Natural killer cell (primary cell): ENCODE measurements at regions not wholly inside any gene's neighbourhood (a gene's known extent, or its start where the extent isn't known, plus 50 kb on each side); places are given as distances from the start of the nearest gene placed in this dataset.
"Not testable (repeated sequence)": the region's sequence is repeated elsewhere in the genome, so short reads cannot be mapped to it uniquely, and the experiment has no call there.

Experiments used
- ATAC-seq, 3 donors: fragments of 150-1000 bp in 2 of 3; fragments of 200-7000 bp in 1 of 3; cut with Tn5 transposase; 1 replicate in 1 of 3; 2 replicates in 2 of 3; pipeline ENCODE4 v1.10.0; 2021; ENCODE audit warnings: mild to moderate bottlenecking in 2 of 3, moderate library complexity in 2 of 3
- DNase-seq, 2 donors: peaks; one replicate each; pipeline versions ENCODE4 v3.0.0 to v3.0.0-alpha.2; 2013 to 2021; ENCODE audit warnings: mixed read lengths in 1 of 2
- H3K27ac ChIP-seq: one replicate; pipeline ENCODE4 v1.5.1; 2013; ENCODE audit warnings: mild to moderate bottlenecking, low read length
- H3K27me3 ChIP-seq: one replicate; pipeline ENCODE4 v1.6.1; 2013; ENCODE audit warnings: low read length; ENCODE audit not compliant: control insufficient read depth, insufficient read depth
- H3K36me3 ChIP-seq: one replicate; pipeline ENCODE4 v1.6.1; 2013; ENCODE audit warnings: low read length; ENCODE audit not compliant: control insufficient read depth, insufficient read depth
- H3K4me1 ChIP-seq: one replicate; pipeline ENCODE4 v1.6.1; 2013; ENCODE audit warnings: low read length; ENCODE audit not compliant: control insufficient read depth, insufficient read depth
- H3K4me3 ChIP-seq: one replicate; pipeline ENCODE4 v1.5.1; 2013; ENCODE audit warnings: low read length
- H3K9me3 ChIP-seq: one replicate; pipeline ENCODE4 v1.6.1; 2013; ENCODE audit warnings: low read length; ENCODE audit not compliant: control insufficient read depth, insufficient read depth
- H3K27ac Mint-ChIP-seq, 2 donors: one replicate each; pipeline ENCODE4 v1.8.0; 2022; ENCODE audit warnings: mild to moderate bottlenecking in 2 of 2, mixed read lengths in 2 of 2, moderate library complexity in 1 of 2
- H3K27me3 Mint-ChIP-seq, 2 donors: one replicate each; pipeline ENCODE4 v1.8.0; 2022; ENCODE audit warnings: low read depth in 2 of 2, mixed read lengths in 2 of 2
- H3K36me3 Mint-ChIP-seq: one replicate; pipeline ENCODE4 v1.8.0; 2022; ENCODE audit warnings: mixed read lengths
- H3K4me1 Mint-ChIP-seq, 2 donors: one replicate each; pipeline ENCODE4 v1.8.0; 2022; ENCODE audit warnings: mixed read lengths in 2 of 2
- H3K4me3 Mint-ChIP-seq: one replicate; pipeline ENCODE4 v1.8.0; 2022; ENCODE audit warnings: mild to moderate bottlenecking, moderate library complexity, mixed read lengths
- H3K9me3 Mint-ChIP-seq, 2 donors: one replicate each; pipeline ENCODE4 v1.8.0; 2022; ENCODE audit warnings: mixed read lengths in 2 of 2
- CTCF ChIP-seq: fragments of 200-600 bp; IDR thresholded peaks from one replicate; pipeline ENCODE4 v1.8.0; 2022; ENCODE audit warnings: antibody characterized with exemption
- WGBS: methylation state at CpG from one replicate; pipeline ENCODE4 v1.1.7; 2013; ENCODE audit warnings: missing lambda C conversion rate; ENCODE audit not compliant: insufficient coverage; 5-methylcytosine and 5-hydroxymethylcytosine counted together
- intact Hi-C: fragments of 100-400 bp; cut with micrococcal nuclease; formaldehyde crosslinking; loops from one replicate; pipeline ENCODE4 v1.14.2; 2022

- TF ChIP-seq CTCF = no peak
- H3K4me1 Mint-ChIP-seq = no peaks in the 10 kb centered on the region
- no peak for ATAC-seq
- Histone ChIP-seq H3K36me3 (no peaks in the 10 kb centered on the region), H3K4me1 (no peaks in the 10 kb centered on the region), H3K27me3 (no peaks in the 10 kb centered on the region), H3K4me3 (no peak overlapping the region), H3K27ac (no peak overlapping the region), H3K9me3 (no peaks in the 10 kb centered on the region)
- peaks cover 10 to 11% of the 10 kb centered on the region in 2 donors for H3K9me3 Mint-ChIP-seq
- no peaks in the 10 kb centered on the region for H3K27me3 Mint-ChIP-seq
- intact Hi-C loops = no loop called here
- no peaks in the 10 kb centered on the region for H3K36me3 Mint-ChIP-seq
- H3K27ac Mint-ChIP-seq = no peak overlapping the region
- no peak overlapping the region for H3K4me3 Mint-ChIP-seq
- 91% methylated on average over 7 of the region's 7 CpGs for WGBS
- no peak for DNase-seq
These were observed 221.0 kb downstream of the FRK start for GRCh38 chr6:115839583-115840181.

- H3K27me3 ChIP-seq = no peaks in the 10 kb centered on the region
- no peaks in the 10 kb centered on the region for H3K4me1 Mint-ChIP-seq
- TF ChIP-seq CTCF = no peak
- peaks cover 7 to 10% of the 10 kb centered on the region in 2 donors for H3K9me3 Mint-ChIP-seq
- no peaks in the 10 kb centered on the region for H3K36me3 Mint-ChIP-seq
- H3K4me1 ChIP-seq = no peaks in the 10 kb centered on the region
- no peaks in the 10 kb centered on the region for H3K9me3 ChIP-seq
- no peak overlapping the region for H3K4me3 ChIP-seq
- no peaks in the 10 kb centered on the region for H3K36me3 ChIP-seq
- intact Hi-C loops = no loop called here
- 76% methylated on average over 3 of the region's 3 CpGs for WGBS
- H3K4me3 Mint-ChIP-seq = no peak overlapping the region
- no peak overlapping the region for H3K27ac ChIP-seq
- no peaks in the 10 kb centered on the region for H3K27me3 Mint-ChIP-seq
- DNase-seq = no peak
- no peak for ATAC-seq
- H3K27ac Mint-ChIP-seq = no peak overlapping the region
These were observed 221.8 kb downstream of the FRK start for GRCh38 chr6:115838763-115839401.

- no peak overlapping the region for H3K4me3 Mint-ChIP-seq
- intact Hi-C loops = no loop called here
These were observed 222.5 kb downstream of the FRK start for GRCh38 chr6:115838216-115838615.

DNA sequence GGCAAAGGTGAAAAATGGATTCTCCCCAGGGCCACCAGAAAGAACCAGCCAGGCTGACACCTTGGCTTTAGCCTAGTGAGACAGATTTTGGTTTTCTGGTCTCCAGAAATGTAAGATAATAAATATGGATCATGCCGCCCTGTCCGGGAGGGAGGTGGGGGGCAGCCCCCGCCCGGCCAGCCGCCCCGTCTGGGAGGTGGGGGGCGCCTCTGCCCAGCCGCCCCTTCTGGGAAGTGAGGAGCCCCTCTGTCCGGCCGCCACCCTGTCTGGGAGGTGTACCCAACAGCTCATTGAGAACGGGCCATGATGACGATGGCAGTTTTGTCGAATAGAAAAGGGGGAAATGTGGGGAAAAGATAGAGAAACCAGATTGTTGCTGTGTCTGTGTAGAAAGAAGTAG, 224.3 kb downstream of the FRK start:
- intact Hi-C loops, H3K4me3 Mint-ChIP-seq, ATAC-seq: not testable (repeated sequence)

More at GRCh38 chr6:115838216-115838615, 222.5 kb downstream of the FRK start:
- ATAC-seq = no peak
- H3K4me3 ChIP-seq = no peak overlapping the region
- no peak overlapping the region for H3K27ac ChIP-seq
- peaks cover 6 to 7% of the 10 kb centered on the region in 2 donors for H3K9me3 Mint-ChIP-seq
- WGBS = 91% methylated on average over 4 of the region's 4 CpGs
- H3K27ac Mint-ChIP-seq = no peak overlapping the region
- TF ChIP-seq CTCF = no peak
- H3K4me1 ChIP-seq = no peaks in the 10 kb centered on the region
- no peaks in the 10 kb centered on the region for H3K27me3 ChIP-seq
- no peaks in the 10 kb centered on the region for H3K9me3 ChIP-seq
- H3K36me3 ChIP-seq = no peaks in the 10 kb centered on the region
- no peaks in the 10 kb centered on the region for H3K36me3 Mint-ChIP-seq
- H3K4me1 Mint-ChIP-seq = no peaks in the 10 kb centered on the region
- no peak for DNase-seq
- H3K27me3 Mint-ChIP-seq = no peaks in the 10 kb centered on the region

More for the DNA sequence above, 224.3 kb downstream of the FRK start:
- H3K4me1 Mint-ChIP-seq, H3K4me1 ChIP-seq, H3K4me3 ChIP-seq, DNase-seq, H3K27ac Mint-ChIP-seq, H3K36me3 Mint-ChIP-seq, H3K27me3 Mint-ChIP-seq, H3K27me3 ChIP-seq, H3K9me3 ChIP-seq, H3K36me3 ChIP-seq, H3K27ac ChIP-seq, H3K9me3 Mint-ChIP-seq: not testable (repeated sequence)
- 91% methylated on average over 7 of the region's 13 CpGs for WGBS
